B cell (primary cell): ENCODE measurements at regions not wholly inside any gene's neighbourhood (a gene's known extent, or its start where the extent isn't known, plus 50 kb on each side); places are given as distances from the start of the nearest gene placed in this dataset.

ENCODE experiments used
- ATAC-seq: fragments of 200-7000 bp; cut with Tn5 transposase; one replicate; pipeline ENCODE4 v1.10.0; 2021; ENCODE audit warnings: low read depth, mild to moderate bottlenecking, moderate number of reproducible peaks, moderate library complexity
- CTCF ChIA-PET: fragments of 350-600 bp; sonication (Branson Sonifier 250); formaldehyde crosslinking; loops from one replicate; lab custom pipeline; 2021; ENCODE audit warnings: antibody characterized with exemption, inconsistent platforms; lab: Charles Lee
- POLR2A ChIA-PET: fragments of 350-600 bp; sonication (Branson Sonifier 250); formaldehyde crosslinking; loops from one replicate; lab custom pipeline; 2021; ENCODE audit warnings: antibody characterized with exemption; lab: Charles Lee
- DNase-seq: peaks from one replicate; pipeline ENCODE4 v3.0.0; 2013
- H2AFZ ChIP-seq: 2 replicates; pipeline ENCODE4 v1.6.1; 2012; ENCODE audit warnings: mild to moderate bottlenecking, low read depth, low read length; ENCODE audit not compliant: insufficient read depth, poor library complexity, severe bottlenecking
- H3K27ac ChIP-seq, 2 donors: 1 replicate in 1 of 2; 2 replicates in 1 of 2; pipeline ENCODE4 v1.5.1; 2012 to 2013; ENCODE audit warnings: low read length in 2 of 2, mild to moderate bottlenecking in 2 of 2, moderate library complexity in 1 of 2
- H3K27me3 ChIP-seq, 4 experiments: fragments of 200-600 bp in 1 of 4; sonication (generic) in 1 of 4; replicated peaks in 1 of 4; 1 replicate in 2 of 4; 2 replicates in 2 of 4; pipeline versions ENCODE4 v1.6.1 to v1.7.0; 2013 to 2016; ENCODE audit warnings: low read length in 3 of 4, mild to moderate bottlenecking in 2 of 4, mixed read lengths in 1 of 4, moderate library complexity in 1 of 4; ENCODE audit not compliant: insufficient read depth in 4 of 4, control insufficient read depth in 3 of 4; ENCODE audit errors: control extremely low read depth in 1 of 4
- H3K36me3 ChIP-seq, 2 experiments: replicated peaks in 1 of 2; 1 replicate in 1 of 2; 2 replicates in 1 of 2; pipeline versions ENCODE4 v1.6.1 to v1.7.1; 2013; ENCODE audit warnings: low read length in 1 of 2; ENCODE audit not compliant: insufficient read depth in 2 of 2, control insufficient read depth in 1 of 2; ENCODE audit errors: control extremely low read depth in 1 of 2, extremely low read depth in 1 of 2
- H3K4me1 ChIP-seq, 2 donors: fragments of 200-600 bp in 1 of 2; sonication (generic) in 1 of 2; 1 replicate in 1 of 2; 2 replicates in 1 of 2; pipeline versions ENCODE4 v1.5.1 to v1.6.1; 2013 to 2017; ENCODE audit warnings: low read length in 2 of 2; ENCODE audit not compliant: control insufficient read depth in 2 of 2, insufficient read depth in 2 of 2
- H3K4me2 ChIP-seq: replicated peaks from 2 replicates; pipeline ENCODE3; 2012; ENCODE audit warnings: mild to moderate bottlenecking, low read depth, low read length; ENCODE audit not compliant: poor library complexity, severe bottlenecking
- H3K4me3 ChIP-seq, 5 experiments: fragments of 200-600 bp in 1 of 5; sonication (generic) in 1 of 5; 1 replicate in 3 of 5; 2 replicates in 2 of 5; pipeline versions ENCODE4 v1.5.1 to v1.7.0; 2011 to 2016; ENCODE audit warnings: low read length in 4 of 5, mild to moderate bottlenecking in 4 of 5, low read depth in 2 of 5, control low read depth in 1 of 5, moderate library complexity in 1 of 5; ENCODE audit not compliant: insufficient read depth in 1 of 5; ENCODE audit errors: control extremely low read depth in 1 of 5, extremely low read depth in 1 of 5
- H3K79me2 ChIP-seq: fragments of 200-600 bp; sonication (generic); one replicate; pipeline ENCODE4 v1.6.0; 2016; ENCODE audit warnings: low read length; ENCODE audit not compliant: control insufficient read depth, insufficient read depth
- H3K9ac ChIP-seq: fragments of 200-600 bp; sonication (generic); 2 replicates; pipeline ENCODE4 v1.6.1; 2017; ENCODE audit warnings: mild to moderate bottlenecking, low read length, moderate library complexity
- H3K9me3 ChIP-seq, 3 donors: one replicate each; pipeline versions ENCODE4 v1.6.1 to v1.7.1; 2013; ENCODE audit warnings: low read length in 2 of 3; ENCODE audit not compliant: control insufficient read depth in 2 of 3, insufficient read depth in 1 of 3; ENCODE audit errors: control extremely low read depth in 1 of 3
- H4K20me1 ChIP-seq: 2 replicates; pipeline ENCODE4 v1.6.0; 2012; ENCODE audit warnings: mild to moderate bottlenecking, low read length; ENCODE audit not compliant: insufficient read depth, control insufficient read depth, poor library complexity, severe bottlenecking
- H3K27ac Mint-ChIP-seq: one replicate; pipeline ENCODE4 v1.8.0; 2021; ENCODE audit warnings: mixed read lengths
- H3K27me3 Mint-ChIP-seq: one replicate; pipeline ENCODE4 v1.8.0; 2021; ENCODE audit warnings: mixed read lengths
- H3K4me1 Mint-ChIP-seq: one replicate; pipeline ENCODE4 v1.8.0; 2021; ENCODE audit warnings: mixed read lengths
- H3K4me3 Mint-ChIP-seq: one replicate; pipeline ENCODE4 v1.8.0; 2021; ENCODE audit warnings: mixed read lengths
- H3K9me3 Mint-ChIP-seq: one replicate; pipeline ENCODE4 v1.8.0; 2022; ENCODE audit warnings: mixed read lengths; ENCODE audit not compliant: insufficient read depth
- EZH2 ChIP-seq: IDR thresholded peaks from 2 replicates; pipeline ENCODE4 v1.6.1; 2012; ENCODE audit warnings: borderline replicate concordance, low read depth, mild to moderate bottlenecking, moderate library complexity, low read length; ENCODE audit not compliant: insufficient read depth, poor library complexity, severe bottlenecking
- WGBS: methylation state at CpG from one replicate; pipeline ENCODE4 v1.1.5; 2013; ENCODE audit warnings: missing lambda C conversion rate; ENCODE audit not compliant: insufficient coverage; 5-methylcytosine and 5-hydroxymethylcytosine counted together
- intact Hi-C: fragments of 100-400 bp; cut with micrococcal nuclease; formaldehyde crosslinking; loops from one replicate; pipeline ENCODE4 v1.10.0; 2022
- TF ChIP-seq, protein P1 (sequence below): fragments of 200-600 bp; IDR thresholded peaks from one replicate; pipeline ENCODE4 v1.8.0; 2022; ENCODE audit warnings: antibody characterized with exemption, mild to moderate bottlenecking

DNA sequence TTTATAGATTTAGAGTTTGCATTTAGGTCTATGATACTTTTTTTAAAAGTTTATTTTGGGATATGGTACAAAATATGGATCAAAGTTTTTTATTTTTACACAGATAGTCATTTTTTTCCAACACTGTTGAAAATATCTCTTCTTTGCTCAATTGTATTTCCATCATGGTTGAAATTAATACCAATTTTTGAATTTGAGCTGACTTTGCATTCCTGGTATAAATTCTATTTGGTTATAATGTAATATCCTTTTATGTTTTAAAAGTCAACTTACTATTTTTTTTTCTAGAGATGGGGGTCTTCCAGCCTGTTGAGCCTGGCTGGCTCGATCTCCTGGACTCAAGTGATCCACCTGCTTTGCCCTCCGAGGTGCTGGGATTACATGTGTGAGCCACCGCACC is 620.1 kb downstream of the OLFM4 start:
- Mint-ChIP-seq H3K4me3 (no peak overlapping the region), H3K9me3 (peaks cover 2% of the 10 kb centered on the region), H3K4me1 (no peaks in the 10 kb centered on the region), H3K27me3 (no peaks in the 10 kb centered on the region), H3K27ac (no peak overlapping the region)
- no peak for TF ChIP-seq EZH2
- TF ChIP-seq, protein P1, sequence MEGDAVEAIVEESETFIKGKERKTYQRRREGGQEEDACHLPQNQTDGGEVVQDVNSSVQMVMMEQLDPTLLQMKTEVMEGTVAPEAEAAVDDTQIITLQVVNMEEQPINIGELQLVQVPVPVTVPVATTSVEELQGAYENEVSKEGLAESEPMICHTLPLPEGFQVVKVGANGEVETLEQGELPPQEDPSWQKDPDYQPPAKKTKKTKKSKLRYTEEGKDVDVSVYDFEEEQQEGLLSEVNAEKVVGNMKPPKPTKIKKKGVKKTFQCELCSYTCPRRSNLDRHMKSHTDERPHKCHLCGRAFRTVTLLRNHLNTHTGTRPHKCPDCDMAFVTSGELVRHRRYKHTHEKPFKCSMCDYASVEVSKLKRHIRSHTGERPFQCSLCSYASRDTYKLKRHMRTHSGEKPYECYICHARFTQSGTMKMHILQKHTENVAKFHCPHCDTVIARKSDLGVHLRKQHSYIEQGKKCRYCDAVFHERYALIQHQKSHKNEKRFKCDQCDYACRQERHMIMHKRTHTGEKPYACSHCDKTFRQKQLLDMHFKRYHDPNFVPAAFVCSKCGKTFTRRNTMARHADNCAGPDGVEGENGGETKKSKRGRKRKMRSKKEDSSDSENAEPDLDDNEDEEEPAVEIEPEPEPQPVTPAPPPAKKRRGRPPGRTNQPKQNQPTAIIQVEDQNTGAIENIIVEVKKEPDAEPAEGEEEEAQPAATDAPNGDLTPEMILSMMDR = no peak
- H4K20me1 ChIP-seq = no peaks in the 10 kb centered on the region
- DNase-seq (no peak), ATAC-seq (no peak)
- H3K4me3 ChIP-seq = no peak overlapping the region
- H3K4me1 ChIP-seq = no peaks in the 10 kb centered on the region
- H3K27ac ChIP-seq = no peak overlapping the region
- 60% methylated on average over 1 of the region's 3 CpGs for WGBS
- no peak overlapping the region for H2AFZ ChIP-seq
- intact Hi-C loops = no loop called here
- POLR2A ChIA-PET = no interaction called here
- no peak overlapping the region for H3K4me2 ChIP-seq
- H3K36me3 ChIP-seq = no peaks in the 10 kb centered on the region
- CTCF ChIA-PET = no interaction called here
- no peaks in the 10 kb centered on the region for H3K79me2 ChIP-seq
- H3K9me3 ChIP-seq = peaks cover 0 to 4% (median 2%) of the 10 kb centered on the region in 3 donors
- no peak overlapping the region for H3K9ac ChIP-seq
- no peaks in the 10 kb centered on the region for H3K27me3 ChIP-seq

DNA sequence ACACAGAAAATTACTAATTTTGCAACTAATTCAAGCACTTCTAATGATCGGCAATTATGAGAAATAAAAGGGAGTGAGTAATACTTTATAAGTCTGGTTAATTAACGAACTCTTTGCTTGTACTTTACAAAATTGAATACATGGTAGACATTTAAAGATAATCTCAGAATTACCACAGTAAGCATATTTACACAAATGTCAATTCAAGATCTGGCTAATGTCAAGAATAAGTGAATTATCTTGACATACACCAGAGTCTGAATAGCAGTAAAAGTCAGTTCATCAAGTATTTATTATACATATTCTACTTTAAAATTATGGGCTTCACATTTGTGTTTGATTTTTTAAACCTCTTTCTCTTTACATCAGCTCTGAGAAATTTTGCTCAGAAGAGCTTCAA is 643.4 kb downstream of the OLFM4 start:
- H3K4me2 ChIP-seq = no peak overlapping the region
- no peaks in the 10 kb centered on the region for H3K36me3 ChIP-seq
- ChIA-PET CTCF (no interaction called here), POLR2A (no interaction called here)
- Mint-ChIP-seq H3K4me3 (no peak overlapping the region), H3K9me3 (no peaks in the 10 kb centered on the region), H3K4me1 (no peaks in the 10 kb centered on the region), H3K27ac (no peak overlapping the region), H3K27me3 (no peaks in the 10 kb centered on the region)
- DNase-seq = no peak
- no peaks in the 10 kb centered on the region for H3K27me3 ChIP-seq
- no peak overlapping the region for H3K9ac ChIP-seq
- no peak for ATAC-seq
- H2AFZ ChIP-seq = no peak overlapping the region
- no peaks in the 10 kb centered on the region for H3K79me2 ChIP-seq
- intact Hi-C loops = no loop called here
- H4K20me1 ChIP-seq = no peaks in the 10 kb centered on the region
- no peaks in the 10 kb centered on the region for H3K4me1 ChIP-seq
- H3K4me3 ChIP-seq = no peak overlapping the region
- H3K27ac ChIP-seq = no peak overlapping the region
- no peaks in the 10 kb centered on the region for H3K9me3 ChIP-seq
- TF ChIP-seq EZH2 = no peak
- TF ChIP-seq, protein P1 = no peak
- WGBS = no CpG with 5 or more reads among the region's 2 CpGs
